GM12878 (cell line): ENCODE measurements at regions not wholly inside any gene's neighbourhood (a gene's known extent, or its start where the extent isn't known, plus 50 kb on each side); places are given as distances from the start of the nearest gene placed in this dataset.

ENCODE experiments used
- ATAC-seq: fragments of 200-7000 bp; cut with Tn5 transposase; 3 replicates; pipeline ENCODE4 v1.9.1; 2020; ENCODE audit warnings: mild to moderate bottlenecking, moderate library complexity
- BruUV-seq: library from RNA; stranded (reverse); fragments of 400-500 nt; replicated peaks from 2 replicates; lab custom pipeline; 2021; lab: Mats Ljungman, UMichigan
- CTCF ChIA-PET: fragments of 300-600 bp; sonication (Branson Sonifier 250); formaldehyde crosslinking; extraction: SDS; loops from one replicate; lab custom pipeline; 2021; ENCODE audit warnings: inconsistent platforms; lab: Yijun Ruan, JAX
- POLR2A ChIA-PET: fragments of 350-600 bp; formaldehyde crosslinking; extraction: SDS; loops from one replicate; lab custom pipeline; 2021; ENCODE audit warnings: inconsistent platforms; lab: Charles Lee
- RAD21 ChIA-PET: fragments of 300-600 bp; sonication (Branson Sonifier 250); formaldehyde crosslinking; loops from one replicate; lab custom pipeline; 2023; ENCODE audit warnings: antibody characterized with exemption; ENCODE audit not compliant: unreplicated experiment; lab: Charles Lee
- SMC1A ChIA-PET: fragments of 300-600 bp; sonication (Branson Sonifier 250); formaldehyde crosslinking; loops from one replicate; lab custom pipeline; 2023; ENCODE audit not compliant: unreplicated experiment, uncharacterized antibody; lab: Charles Lee
- DNase-seq: peaks from one replicate; pipeline ENCODE4 v3.0.0-alpha.2; 2011; ENCODE audit warnings: low read depth, low spot score
- FAIRE-seq: peaks from 3 replicates; lab custom pipeline; 2011; peaks lifted over from hg19 to GRCh38; lab: Jason Lieb, UNC
- H2AFZ ChIP-seq: 2 replicates; pipeline ENCODE4 v1.6.0; 2011; ENCODE audit warnings: low read depth, low read length, control low read depth; ENCODE audit not compliant: control insufficient read depth
- H3K27ac ChIP-seq: 2 replicates; pipeline ENCODE4 v1.5.1; 2011; ENCODE audit warnings: control low read depth; ENCODE audit not compliant: control insufficient read depth, insufficient read depth
- H3K27me3 ChIP-seq, 2 experiments: replicated peaks in 1 of 2; 2 replicates each; pipeline versions ENCODE4 v1.6.0 to v1.6.1; 2011; ENCODE audit warnings: low read length in 1 of 2; ENCODE audit not compliant: control insufficient read depth in 2 of 2, insufficient read depth in 2 of 2
- H3K36me3 ChIP-seq, 2 experiments: 2 replicates each; pipeline ENCODE4 v1.5.1; 2011; ENCODE audit warnings: low read length in 1 of 2; ENCODE audit not compliant: control insufficient read depth in 2 of 2, insufficient read depth in 2 of 2
- H3K4me1 ChIP-seq: 2 replicates; pipeline ENCODE4 v1.6.1; 2011; ENCODE audit warnings: mild to moderate bottlenecking, low read length, moderate library complexity, mixed read lengths; ENCODE audit not compliant: control insufficient read depth, insufficient read depth
- H3K4me2 ChIP-seq: 2 replicates; pipeline ENCODE4 v1.6.0; 2011; ENCODE audit warnings: control low read depth; ENCODE audit not compliant: control insufficient read depth, insufficient read depth
- H3K4me3 ChIP-seq: fragments of 200-600 bp; sonication (generic); 2 replicates; pipeline ENCODE4 v1.5.1; 2016
- H3K79me2 ChIP-seq: 2 replicates; pipeline ENCODE4 v1.6.0; 2011; ENCODE audit warnings: low read length; ENCODE audit not compliant: control insufficient read depth, insufficient read depth
- H3K9ac ChIP-seq: 2 replicates; pipeline ENCODE4 v1.8.0; 2011; ENCODE audit warnings: low read length, control low read depth, mixed read lengths; ENCODE audit not compliant: control insufficient read depth, insufficient read depth
- H3K9me3 ChIP-seq: replicated peaks from 3 replicates; pipeline ENCODE4 v1.5.1; 2011; ENCODE audit warnings: mild to moderate bottlenecking, low read length; ENCODE audit not compliant: control insufficient read depth, insufficient read depth
- H4K20me1 ChIP-seq: 2 replicates; pipeline ENCODE4 v1.6.0; 2011; ENCODE audit not compliant: control insufficient read depth, insufficient read depth
- ATF3 ChIP-seq: IDR thresholded peaks from 2 replicates; pipeline ENCODE4 v1.6.1; 2011; ENCODE audit warnings: low read depth, mild to moderate bottlenecking, low read length, moderate library complexity, borderline replicate concordance; ENCODE audit errors: extremely low read depth
- DPF2 ChIP-seq: fragments of 450-650 bp; IDR thresholded peaks from 2 replicates; pipeline ENCODE4 v1.6.1; 2017; ENCODE audit warnings: mild to moderate bottlenecking
- E2F8 ChIP-seq: fragments of 450-650 bp; IDR thresholded peaks from 2 replicates; pipeline ENCODE4 v1.6.1; 2018; ENCODE audit warnings: mild to moderate bottlenecking, low read depth, moderate library complexity; ENCODE audit not compliant: partially characterized antibody
- NKRF ChIP-seq: fragments of 450-650 bp; conservative IDR thresholded peaks from 2 replicates; pipeline ENCODE4 v1.6.1; 2017; ENCODE audit warnings: mild to moderate bottlenecking, moderate library complexity
- PAX5 ChIP-seq: IDR thresholded peaks from 2 replicates; pipeline ENCODE4 v1.6.1; 2011; ENCODE audit warnings: low read depth, low read length, borderline replicate concordance
- RAD21 ChIP-seq: IDR thresholded peaks from 2 replicates; pipeline ENCODE4 v1.6.1; 2011; ENCODE audit warnings: mild to moderate bottlenecking, low read depth, low read length, moderate library complexity; ENCODE audit not compliant: insufficient read depth
- SIN3A ChIP-seq: IDR thresholded peaks from 2 replicates; pipeline ENCODE4 v1.6.1; 2012; ENCODE audit warnings: low read depth, low read length, improper control_type of control experiment
- SP1 ChIP-seq: IDR thresholded peaks from one replicate; pipeline ENCODE4 v1.6.1; 2011; ENCODE audit warnings: low read depth, low read length
- WRNIP1 ChIP-seq: IDR thresholded peaks from 2 replicates; pipeline ENCODE4 v1.6.1; 2011; ENCODE audit warnings: low read depth, low read length, improper control_type of control experiment, borderline replicate concordance
- ZBTB33 ChIP-seq: fragments of 450-650 bp; IDR thresholded peaks from 2 replicates; pipeline ENCODE4 v1.6.1; 2017; ENCODE audit warnings: mild to moderate bottlenecking
- WGBS: methylation state at CpG from one replicate; pipeline ENCODE4 v1.1.6; 2016; ENCODE audit warnings: low lambda C conversion rate; ENCODE audit not compliant: insufficient replicate concordance, insufficient coverage; ENCODE audit errors: missing lambda C conversion rate; 5-methylcytosine and 5-hydroxymethylcytosine counted together
- in situ Hi-C: fragments of 300-500 bp; cut with MboI; formaldehyde crosslinking; loops from 9 replicates; pipeline ENCODE4 v1.14.3; 2018; ENCODE audit warnings: mixed read lengths
- intact Hi-C: fragments of 100-400 bp; cut with micrococcal nuclease; formaldehyde crosslinking; loops from one replicate; pipeline ENCODE4 v1.14.2; 2022; ENCODE audit not compliant: unreplicated experiment

GRCh38 chr21:16533692-16534407 lies 804.1 kb downstream of the USP25 start:
- H3K9me3 ChIP-seq: no peaks in the 10 kb centered on the region; the same call in 2 of the 3 replicates
- no peaks in the 10 kb centered on the region for H3K79me2 ChIP-seq
- no peaks in the 10 kb centered on the region for H4K20me1 ChIP-seq
- intact Hi-C loops: no loop called here
- SMC1A ChIA-PET: no interaction called here
- H2AFZ ChIP-seq: no peak overlapping the region
- TF ChIP-seq RAD21: no peak
- no peak for TF ChIP-seq WRNIP1
- TF ChIP-seq ATF3: no peak
- no peak for TF ChIP-seq E2F8
- no peak for TF ChIP-seq ZBTB33
- no peak for TF ChIP-seq NKRF
- no peak for TF ChIP-seq PAX5
- no peak for TF ChIP-seq SP1
- no peak for TF ChIP-seq DPF2
- TF ChIP-seq SIN3A: no peak
- TF ChIP-seq, all 136 proteins: peak for 0
- CTCF ChIA-PET: no interaction called here
- no TSS peak for BruUV-seq
- H3K36me3 ChIP-seq: no peaks in the 10 kb centered on the region
- POLR2A ChIA-PET: no interaction called here
- in situ Hi-C loops: no loop called here
- H3K27ac ChIP-seq: no peak overlapping the region
- no peak overlapping the region for H3K4me2 ChIP-seq
- H3K4me1 ChIP-seq: no peaks in the 10 kb centered on the region
- no peak overlapping the region for H3K4me3 ChIP-seq
- no peak overlapping the region for H3K9ac ChIP-seq
- no peak for DNase-seq
- RAD21 ChIA-PET: no interaction called here
- ATAC-seq: peak; percentile 24; the same call in 1 of the 3 replicates
- 31% methylated on average over 9 of the region's 9 CpGs for WGBS
- no peak for FAIRE-seq
- H3K27me3 ChIP-seq: no peaks in the 10 kb centered on the region
